Karpas-422 (cell line): ENCODE measurements at regions not wholly inside any gene's neighbourhood (a gene's known extent, or its start where the extent isn't known, plus 50 kb on each side); places are given as distances from the start of the nearest gene placed in this dataset.
"Not testable (repeated sequence)": the region's sequence is repeated elsewhere in the genome, so short reads cannot be mapped to it uniquely, and the experiment has no call there.

ENCODE experiments used
- DNase-seq: peaks from one replicate; pipeline ENCODE4 v3.0.0-alpha.2; 2015
- H2AFZ ChIP-seq: fragments of 200-600 bp; sonication (generic); 2 replicates; pipeline ENCODE4 v1.6.1; 2014; ENCODE audit warnings: antibody characterized with exemption, low read length, mixed read lengths
- H3K27ac ChIP-seq: fragments of 200-600 bp; sonication (generic); 2 replicates; pipeline ENCODE4 v1.5.1; 2014; ENCODE audit warnings: mild to moderate bottlenecking, low read length, moderate library complexity
- H3K27me3 ChIP-seq: fragments of 200-600 bp; sonication (generic); 2 replicates; pipeline ENCODE4 v1.6.1; 2014; ENCODE audit warnings: low read length, mixed read lengths
- H3K36me3 ChIP-seq: fragments of 200-600 bp; sonication (generic); 2 replicates; pipeline ENCODE4 v1.6.1; 2014; ENCODE audit warnings: low read length, mixed read lengths; ENCODE audit not compliant: insufficient read depth
- H3K4me1 ChIP-seq: fragments of 200-600 bp; sonication (generic); 2 replicates; pipeline ENCODE4 v1.6.1; 2014; ENCODE audit warnings: mild to moderate bottlenecking, low read length, mixed read lengths
- H3K4me2 ChIP-seq: fragments of 200-600 bp; sonication (generic); 2 replicates; pipeline ENCODE4 v1.6.1; 2014; ENCODE audit warnings: low read length, low read depth, mild to moderate bottlenecking; ENCODE audit not compliant: poor library complexity, severe bottlenecking
- H3K4me3 ChIP-seq: fragments of 200-600 bp; sonication (generic); 2 replicates; pipeline ENCODE4 v1.5.1; 2014; ENCODE audit warnings: mild to moderate bottlenecking, antibody characterized with exemption, low read length, mixed read lengths
- H3K79me2 ChIP-seq: fragments of 200-600 bp; sonication (generic); 2 replicates; pipeline ENCODE4 v1.6.1; 2014; ENCODE audit warnings: mild to moderate bottlenecking, low read length, mixed read lengths
- H3K9ac ChIP-seq: fragments of 200-600 bp; sonication (generic); 2 replicates; pipeline ENCODE4 v1.6.0; 2014; ENCODE audit warnings: low read length
- H3K9me2 ChIP-seq: fragments of 200-600 bp; sonication (generic), shearing (Covaris generic); replicated peaks from 2 replicates; pipeline ENCODE4 v1.6.0; 2014; ENCODE audit warnings: mild to moderate bottlenecking, low read length, moderate library complexity; ENCODE audit not compliant: insufficient read depth
- H3K9me3 ChIP-seq: fragments of 300-700, 200-600 bp; sonication (generic); 2 replicates; pipeline ENCODE4 v1.6.1; 2014; ENCODE audit warnings: low read length, mixed read lengths
- H4K20me1 ChIP-seq: fragments of 200-600 bp; sonication (generic); 2 replicates; pipeline ENCODE4 v1.6.1; 2014; ENCODE audit warnings: mild to moderate bottlenecking, antibody characterized with exemption, low read length, low read depth; ENCODE audit not compliant: insufficient read depth

DNA sequence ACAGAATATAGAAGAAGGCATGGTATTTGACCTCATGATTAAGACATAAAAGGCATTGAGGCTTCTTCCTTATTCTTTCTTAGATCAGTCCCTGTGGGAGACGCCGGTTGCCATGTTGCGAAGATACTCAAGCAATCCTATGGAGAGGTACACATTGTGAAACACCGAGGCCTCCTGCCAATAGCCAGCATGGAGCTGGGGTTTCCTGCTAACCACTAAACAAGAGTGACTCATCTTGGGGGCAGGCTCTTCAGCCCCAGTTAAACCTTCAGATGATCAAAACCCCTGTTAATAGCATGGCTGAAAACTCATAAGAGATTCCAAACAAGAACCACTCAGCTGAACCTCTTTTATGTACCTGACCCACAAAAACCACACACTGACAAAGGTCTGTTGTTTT, 478.8 kb downstream of the CD83 start:
- Histone ChIP-seq H3K9ac (no peak overlapping the region), H3K4me1 (no peaks in the 10 kb centered on the region), H3K79me2 (no peaks in the 10 kb centered on the region), H3K9me3 (no peaks in the 10 kb centered on the region), H2AFZ (no peak overlapping the region), H3K9me2 (no peaks in the 10 kb centered on the region), H4K20me1 (no peaks in the 10 kb centered on the region), H3K36me3 (no peaks in the 10 kb centered on the region), H3K27me3 (no peaks in the 10 kb centered on the region), H3K4me3 (no peak overlapping the region), H3K4me2 (no peak overlapping the region), H3K27ac (no peak overlapping the region)
- no peak for DNase-seq

DNA sequence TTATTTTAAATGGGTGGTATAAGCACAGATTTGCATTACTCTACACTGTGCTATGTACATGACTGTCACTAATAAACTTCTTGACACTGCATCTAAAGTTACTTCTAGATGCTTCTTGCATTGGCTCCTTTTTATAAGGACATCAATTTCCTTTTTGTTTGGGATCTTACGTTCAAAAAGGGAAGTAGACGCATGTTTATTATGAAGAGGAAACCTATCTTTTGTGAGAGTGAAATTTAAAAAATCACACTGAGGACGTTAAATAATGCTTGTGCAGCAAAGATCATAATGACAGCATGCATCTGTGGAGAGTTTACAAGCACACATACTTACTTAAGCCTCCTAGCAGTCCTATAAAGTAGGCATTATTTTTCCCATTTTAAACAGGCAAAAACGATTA, 479.5 kb downstream of the CD83 start:
- H3K9me2 ChIP-seq: no peaks in the 10 kb centered on the region
- H3K27ac ChIP-seq: no peak overlapping the region
- no peak overlapping the region for H3K9ac ChIP-seq
- H3K79me2 ChIP-seq: no peaks in the 10 kb centered on the region
- no peak overlapping the region for H3K4me2 ChIP-seq
- H3K27me3 ChIP-seq: no peaks in the 10 kb centered on the region
- H3K36me3 ChIP-seq: no peaks in the 10 kb centered on the region
- no peak overlapping the region for H2AFZ ChIP-seq
- DNase-seq: no peak
- H3K4me1 ChIP-seq: no peaks in the 10 kb centered on the region
- H3K4me3 ChIP-seq: no peak overlapping the region
- no peaks in the 10 kb centered on the region for H4K20me1 ChIP-seq
- H3K9me3 ChIP-seq: no peaks in the 10 kb centered on the region

DNA sequence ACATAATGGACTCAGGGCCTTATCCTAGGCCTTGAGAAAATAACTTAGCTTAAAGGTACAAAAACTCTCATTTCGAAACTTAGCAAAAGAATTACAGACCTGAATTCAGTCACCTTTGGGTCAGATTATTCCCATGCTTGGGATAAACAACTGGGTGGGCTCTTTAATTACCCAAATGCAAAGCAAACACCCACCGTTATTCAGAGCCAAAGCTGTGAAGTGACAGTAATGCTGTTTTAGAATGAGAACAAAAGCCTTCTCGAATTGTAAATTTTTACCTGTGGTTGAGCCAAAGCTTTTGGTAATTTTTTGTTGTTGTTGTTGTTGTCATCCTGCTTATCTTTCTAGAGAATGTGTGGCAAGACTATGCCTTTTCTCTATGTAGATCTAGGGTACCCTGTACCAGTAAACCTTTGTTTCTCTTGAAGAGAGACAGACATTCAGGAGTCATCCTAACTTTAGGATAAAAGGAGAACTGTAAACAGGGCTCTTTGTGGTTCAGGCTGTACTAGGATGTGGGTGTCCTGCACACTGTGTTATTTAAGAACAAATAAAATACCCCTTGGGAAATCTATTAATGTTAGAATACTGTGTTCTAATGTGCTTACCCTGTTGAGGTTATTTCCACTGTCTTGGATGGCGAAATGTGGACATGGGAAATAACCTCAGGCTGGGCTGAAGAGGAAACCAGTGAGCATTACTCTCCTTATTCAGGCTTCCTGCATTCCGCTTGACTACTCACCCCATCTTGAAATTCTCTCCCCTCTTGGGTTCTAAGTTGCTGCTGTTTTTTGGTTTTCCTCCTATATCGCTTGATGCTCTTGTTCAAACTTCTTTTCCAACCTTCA, 480.7 kb downstream of the CD83 start:
- no peak overlapping the region for H3K27ac ChIP-seq
- no peaks in the 10 kb centered on the region for H3K9me2 ChIP-seq
- no peak overlapping the region for H3K4me3 ChIP-seq
- H3K79me2 ChIP-seq: no peaks in the 10 kb centered on the region
- DNase-seq: no peak
- H2AFZ ChIP-seq: no peak overlapping the region
- no peak overlapping the region for H3K9ac ChIP-seq
- H3K4me2 ChIP-seq: no peak overlapping the region
- no peaks in the 10 kb centered on the region for H3K9me3 ChIP-seq
- no peaks in the 10 kb centered on the region for H4K20me1 ChIP-seq
- no peaks in the 10 kb centered on the region for H3K4me1 ChIP-seq
- H3K36me3 ChIP-seq: no peaks in the 10 kb centered on the region
- H3K27me3 ChIP-seq: no peaks in the 10 kb centered on the region

DNA sequence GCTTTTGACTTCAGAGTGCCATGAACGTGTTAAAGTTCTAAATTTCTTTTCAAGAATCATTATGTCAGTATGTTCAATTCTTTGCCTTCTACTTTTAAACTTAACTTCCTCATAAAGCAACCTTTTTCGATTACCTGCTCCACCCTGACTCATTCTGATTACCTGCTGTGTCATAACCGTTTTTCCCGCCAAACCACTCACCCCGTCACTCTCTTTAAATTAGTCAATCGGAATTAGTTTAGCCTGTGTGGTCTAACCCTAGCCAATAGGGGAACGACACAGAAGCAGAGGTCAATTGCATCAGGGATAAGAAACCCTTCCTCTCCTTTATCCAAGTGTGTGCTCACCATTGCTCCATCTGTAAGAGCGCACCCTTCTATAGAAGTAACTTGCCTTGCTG, 482.7 kb downstream of the CD83 start:
- not testable (repeated sequence) for H4K20me1 ChIP-seq, H3K4me3 ChIP-seq, H3K4me1 ChIP-seq, DNase-seq, H3K9ac ChIP-seq, H3K9me2 ChIP-seq, H2AFZ ChIP-seq, H3K4me2 ChIP-seq, H3K27ac ChIP-seq, H3K36me3 ChIP-seq, H3K79me2 ChIP-seq, H3K27me3 ChIP-seq, H3K9me3 ChIP-seq

DNA sequence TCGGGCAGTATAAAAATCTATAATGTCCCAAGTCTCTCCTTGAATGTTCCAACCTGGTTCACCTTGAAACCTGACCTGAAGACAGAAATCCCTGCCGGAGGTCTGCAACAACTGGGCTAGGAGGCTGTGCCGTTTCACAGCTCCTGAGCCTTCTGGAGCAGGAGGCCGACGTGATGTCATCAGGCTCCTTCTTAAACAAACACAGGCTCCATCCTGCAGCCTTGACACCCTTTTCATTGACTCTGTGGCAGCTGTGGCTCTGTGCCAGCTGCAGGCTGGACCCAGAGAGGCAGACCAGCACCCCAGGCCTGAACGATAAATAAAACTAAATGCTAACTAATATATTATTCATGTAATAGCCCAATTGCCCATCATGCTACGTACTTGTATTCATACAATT, 483.9 kb downstream of the CD83 start:
- Histone ChIP-seq H3K4me2 (no peak overlapping the region), H3K4me1 (no peaks in the 10 kb centered on the region), H3K4me3 (no peak overlapping the region), H3K9me3 (no peaks in the 10 kb centered on the region), H3K9ac (no peak overlapping the region), H2AFZ (no peak overlapping the region), H3K79me2 (no peaks in the 10 kb centered on the region), H4K20me1 (no peaks in the 10 kb centered on the region), H3K27me3 (no peaks in the 10 kb centered on the region; the same call in 1 of the 2 replicates), H3K9me2 (no peaks in the 10 kb centered on the region), H3K36me3 (no peaks in the 10 kb centered on the region), H3K27ac (no peak overlapping the region)
- DNase-seq: no peak

DNA sequence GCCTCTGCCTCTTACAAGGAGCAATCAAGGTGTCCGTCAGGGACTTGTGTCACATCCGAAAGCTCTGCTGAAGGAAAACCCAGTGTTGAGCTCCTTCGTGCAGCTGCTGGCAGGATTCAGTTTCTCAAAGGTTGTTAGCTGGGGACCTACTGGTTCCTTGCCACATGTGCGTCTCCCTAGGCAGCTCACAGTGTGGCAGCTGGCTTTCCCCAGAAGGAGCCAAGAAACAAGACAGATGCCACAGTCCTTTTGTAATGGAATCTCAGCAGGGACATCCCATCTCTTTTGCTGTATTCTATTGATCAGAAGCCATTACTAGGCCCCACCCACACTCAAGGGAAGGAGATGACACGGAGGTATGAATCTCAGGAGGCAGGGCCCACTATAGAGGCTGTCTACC, 488.8 kb downstream of the CD83 start:
- no peak overlapping the region for H3K9ac ChIP-seq
- no peaks in the 10 kb centered on the region for H4K20me1 ChIP-seq
- no peak overlapping the region for H3K4me2 ChIP-seq
- no peaks in the 10 kb centered on the region for H3K9me3 ChIP-seq
- DNase-seq: no peak
- no peak overlapping the region for H3K4me3 ChIP-seq
- no peak overlapping the region for H3K27ac ChIP-seq
- peaks cover 3% of the 10 kb centered on the region; the same call in 1 of the 2 replicates for H3K27me3 ChIP-seq
- no peaks in the 10 kb centered on the region for H3K79me2 ChIP-seq
- H2AFZ ChIP-seq: no peak overlapping the region
- no peaks in the 10 kb centered on the region for H3K9me2 ChIP-seq
- H3K4me1 ChIP-seq: no peaks in the 10 kb centered on the region
- H3K36me3 ChIP-seq: no peaks in the 10 kb centered on the region

DNA sequence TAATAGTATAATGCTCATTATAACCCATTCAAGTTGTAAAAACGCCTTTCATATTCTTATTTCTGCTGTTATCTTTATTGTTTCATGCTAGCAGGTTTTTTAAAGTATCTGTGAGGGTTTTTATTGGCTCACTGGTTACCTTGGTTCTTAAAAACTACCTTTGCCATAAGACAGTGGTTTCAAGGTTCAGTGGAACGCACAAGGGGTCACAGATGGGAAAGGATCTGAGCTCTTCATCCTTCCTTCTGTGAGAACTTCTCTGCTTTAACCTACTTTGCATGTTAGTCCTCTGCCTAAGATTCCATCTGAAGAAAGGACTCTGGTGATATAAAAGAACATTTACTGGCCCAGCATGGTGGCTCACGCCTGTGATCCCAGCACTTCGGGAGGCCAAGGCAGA, 492.6 kb downstream of the CD83 start:
- H3K27ac ChIP-seq: no peak overlapping the region
- H3K36me3 ChIP-seq: no peaks in the 10 kb centered on the region
- no peak overlapping the region for H3K4me2 ChIP-seq
- H2AFZ ChIP-seq: no peak overlapping the region
- no peaks in the 10 kb centered on the region for H3K9me3 ChIP-seq
- no peaks in the 10 kb centered on the region for H4K20me1 ChIP-seq
- DNase-seq: no peak
- H3K27me3 ChIP-seq: peaks cover 3% of the 10 kb centered on the region; the same call in 1 of the 2 replicates
- H3K4me3 ChIP-seq: no peak overlapping the region
- no peak overlapping the region for H3K9ac ChIP-seq
- no peaks in the 10 kb centered on the region for H3K9me2 ChIP-seq
- H3K79me2 ChIP-seq: no peaks in the 10 kb centered on the region
- H3K4me1 ChIP-seq: no peaks in the 10 kb centered on the region

DNA sequence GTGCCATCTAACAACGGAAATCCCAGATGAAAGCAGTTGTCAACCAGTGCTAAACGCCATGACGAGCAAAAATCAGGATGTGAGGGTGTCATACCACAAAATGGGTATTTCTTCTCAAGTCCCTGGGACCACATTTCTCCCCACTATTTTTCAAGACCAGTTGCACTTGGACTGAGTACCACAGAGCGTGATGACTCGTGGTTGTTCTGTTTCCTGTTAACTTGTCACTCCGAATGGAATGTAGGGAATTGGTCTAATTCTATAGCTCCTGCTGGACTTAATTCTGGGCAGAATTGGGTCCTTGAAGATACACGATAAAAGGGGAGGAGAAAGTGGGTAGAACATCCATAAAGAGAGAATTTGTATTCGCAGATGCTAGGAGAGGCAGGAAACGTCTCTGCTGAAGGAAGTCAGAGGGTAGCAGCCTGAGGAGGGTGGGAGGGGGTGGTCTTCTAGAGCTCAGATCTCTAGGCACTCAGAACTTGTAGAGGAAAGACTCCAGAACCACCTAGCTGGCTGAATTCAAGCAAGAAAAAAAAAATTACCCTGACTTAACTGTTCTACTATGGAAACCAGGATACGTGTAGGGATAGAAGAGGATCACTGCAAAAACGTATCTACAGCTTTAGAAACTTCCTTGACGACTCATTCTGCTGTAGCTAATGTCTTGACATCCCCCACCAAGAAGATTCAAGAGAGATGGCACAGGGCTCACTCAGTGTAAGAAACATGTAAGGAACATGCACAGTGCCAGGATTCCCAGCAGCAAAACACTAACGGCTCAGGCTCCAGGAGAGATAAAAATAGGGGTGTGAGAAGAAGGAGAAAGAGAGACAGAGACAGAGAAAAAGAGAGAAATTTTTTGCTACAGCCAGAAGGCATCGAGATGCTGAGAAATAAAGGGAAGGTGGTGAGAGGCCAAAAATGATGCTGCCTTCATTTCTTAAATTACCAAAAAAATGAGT, 494.7 kb downstream of the CD83 start:
- Histone ChIP-seq H3K9ac (no peak overlapping the region), H3K4me1 (no peaks in the 10 kb centered on the region), H3K36me3 (no peaks in the 10 kb centered on the region), H3K79me2 (no peaks in the 10 kb centered on the region), H2AFZ (no peak overlapping the region), H3K4me2 (no peak overlapping the region), H3K27ac (no peak overlapping the region), H3K4me3 (no peak overlapping the region), H3K9me3 (no peaks in the 10 kb centered on the region), H3K27me3 (0 out of 2 replicates have a peak, but pooled peaks cover 8% of the 10 kb centered on the region), H4K20me1 (no peaks in the 10 kb centered on the region), H3K9me2 (no peaks in the 10 kb centered on the region)
- DNase-seq: no peak
